ENCODE measurements at regions not wholly inside any gene's neighbourhood (a gene's known extent, or its start where the extent isn't known, plus 50 kb on each side); places are given as distances from the start of the nearest gene placed in this dataset.

- Histone ChIP-seq H3K36me3 (no peaks in the 10 kb centered on the region), H3K27me3 (no peaks in the 10 kb centered on the region)
These were observed 255.5 kb downstream of the MAN2A1 start for GRCh38 chr5:109945097-109945678.

DNA sequence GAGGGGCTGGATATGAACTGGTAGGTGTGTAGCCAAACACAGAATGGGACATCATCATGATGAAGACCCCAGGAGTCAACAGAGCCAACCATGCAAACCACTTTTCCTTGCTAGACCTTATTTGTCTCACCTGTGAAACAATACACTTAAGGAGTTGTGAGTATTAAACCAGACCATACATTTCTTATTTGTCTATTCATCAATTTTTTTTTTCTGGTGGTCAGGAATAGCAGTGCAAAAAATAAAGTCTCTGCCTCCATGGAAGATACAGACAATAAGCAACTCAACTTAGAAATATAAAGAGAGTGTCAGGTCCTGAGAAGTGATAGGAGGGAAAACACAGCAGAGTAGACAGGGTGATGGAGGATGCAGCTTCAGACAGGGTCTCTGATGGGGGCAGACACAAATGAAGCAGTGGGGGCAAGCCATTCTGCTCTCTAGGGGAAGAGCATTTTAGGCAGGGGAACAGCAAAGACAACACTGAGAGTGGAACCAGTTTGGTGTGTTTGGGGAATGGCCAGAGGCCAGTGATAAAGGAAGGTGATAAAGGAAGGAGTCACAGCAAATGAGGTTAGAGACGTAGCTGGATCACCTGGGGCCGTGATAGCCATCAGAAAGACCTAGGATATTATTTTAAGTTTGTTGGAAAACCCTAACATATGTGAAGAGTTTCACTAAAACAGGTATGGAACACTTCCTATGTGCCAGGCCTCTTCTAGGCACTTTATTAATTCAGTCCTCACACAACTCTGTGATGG, 256.2 kb downstream of the MAN2A1 start:
- H3K4me3 ChIP-seq, result no peak overlapping the region
- no peak for TF ChIP-seq CTCF (IDR thresholded peaks at IDR 0.05 in 4 of 5, conservative IDR thresholded peaks at IDR 0.05 in 1 of 5)
- no peak for TF ChIP-seq POLR2A (IDR thresholded peaks at IDR 0.05)
- DNase-seq (no peak), ATAC-seq (no peak)
- no peaks in the 10 kb centered on the region for H3K36me3 ChIP-seq
- no peak overlapping the region for H3K27ac ChIP-seq
- intact Hi-C loops (cut with DNase I; ENCODE audit: low total_unique reads) (no loop called here), in situ Hi-C loops (cut with MboI; ENCODE audit: low sequenced_read_pairs in 4 of 4) (no loop called here)
- H3K9me3 ChIP-seq, result no peaks in the 10 kb centered on the region
- no peaks in the 10 kb centered on the region for H3K27me3 ChIP-seq
- no peaks in the 10 kb centered on the region for H3K4me1 ChIP-seq

More at GRCh38 chr5:109945097-109945678, 255.5 kb downstream of the MAN2A1 start:
- Histone ChIP-seq H3K4me1 (no peaks in the 10 kb centered on the region), H3K27ac (no peak overlapping the region), H3K9me3 (no peaks in the 10 kb centered on the region), H3K4me3 (no peak overlapping the region)
- intact Hi-C loops (cut with DNase I; ENCODE audit: low total_unique reads), result no loop called here
- no peak for ATAC-seq
- in situ Hi-C loops (cut with MboI; ENCODE audit: low sequenced_read_pairs in 4 of 4), result no loop called here
- TF ChIP-seq CTCF (IDR thresholded peaks at IDR 0.05 in 4 of 5, conservative IDR thresholded peaks at IDR 0.05 in 1 of 5) (no peak), POLR2A (IDR thresholded peaks at IDR 0.05) (no peak)
- DNase-seq, result no peak

GRCh38 chr5:109946610-109947009, 256.9 kb downstream of the MAN2A1 start:
- TF ChIP-seq POLR2A (IDR thresholded peaks at IDR 0.05), result no peak
- no peak for TF ChIP-seq CTCF (IDR thresholded peaks at IDR 0.05 in 4 of 5, conservative IDR thresholded peaks at IDR 0.05 in 1 of 5)
- H3K27ac ChIP-seq, result no peak overlapping the region
- no peaks in the 10 kb centered on the region for H3K36me3 ChIP-seq
- DNase-seq (no peak), ATAC-seq (no peak)
- in situ Hi-C loops (cut with MboI; ENCODE audit: low sequenced_read_pairs in 4 of 4), result no loop called here
- intact Hi-C loops (cut with DNase I; ENCODE audit: low total_unique reads), result no loop called here
- no peaks in the 10 kb centered on the region for H3K9me3 ChIP-seq
- H3K4me3 ChIP-seq, result no peak overlapping the region
- H3K4me1 ChIP-seq, result no peaks in the 10 kb centered on the region
- H3K27me3 ChIP-seq, result no peaks in the 10 kb centered on the region

DNA sequence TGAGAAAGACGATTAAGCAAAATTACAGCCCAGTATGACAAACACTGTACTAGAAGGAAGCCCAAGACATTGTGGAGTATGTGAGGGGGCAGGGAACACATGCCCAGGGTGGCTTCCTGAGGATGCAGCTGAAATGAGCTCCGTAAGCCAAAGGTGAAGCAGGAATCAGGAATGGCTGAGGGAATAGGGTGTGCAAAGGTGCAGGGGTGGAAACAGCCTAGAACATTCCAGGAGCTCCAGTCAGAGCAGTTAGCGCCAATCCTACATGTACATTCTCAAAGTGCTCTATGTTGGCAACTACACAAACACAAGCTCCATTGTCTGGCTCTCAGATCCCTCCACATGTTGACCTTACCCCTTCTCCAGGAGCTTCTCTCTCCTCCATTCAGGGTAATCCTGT, 257.9 kb downstream of the MAN2A1 start:
- no peaks in the 10 kb centered on the region for H3K36me3 ChIP-seq
- in situ Hi-C loops (cut with MboI; ENCODE audit: low sequenced_read_pairs in 4 of 4), result no loop called here
- intact Hi-C loops (cut with DNase I; ENCODE audit: low total_unique reads), result no loop called here
- no peak overlapping the region for H3K27ac ChIP-seq
- TF ChIP-seq POLR2A (IDR thresholded peaks at IDR 0.05) (no peak), CTCF (IDR thresholded peaks at IDR 0.05 in 4 of 5, conservative IDR thresholded peaks at IDR 0.05 in 1 of 5) (no peak)
- H3K27me3 ChIP-seq, result no peaks in the 10 kb centered on the region
- no peak for ATAC-seq
- H3K4me1 ChIP-seq, result no peaks in the 10 kb centered on the region
- no peak for DNase-seq
- no peaks in the 10 kb centered on the region for H3K9me3 ChIP-seq
- H3K4me3 ChIP-seq, result no peak overlapping the region
